Mammary epithelial cell (primary cell): ENCODE measurements at regions not wholly inside any gene's neighbourhood (a gene's known extent, or its start where the extent isn't known, plus 50 kb on each side); places are given as distances from the start of the nearest gene placed in this dataset.

Experiments
- CTCF ChIP-seq, 2 donors: IDR thresholded peaks in 1 of 2; conservative IDR thresholded peaks in 1 of 2; 2 replicates each; pipeline ENCODE4 v1.5.1; 2011 to 2012; ENCODE audit warnings: inconsistent platforms in 2 of 2, low read length in 2 of 2, mild to moderate bottlenecking in 2 of 2, control low read depth in 1 of 2, low read depth in 1 of 2; ENCODE audit not compliant: insufficient read depth in 1 of 2; ENCODE audit errors: extremely low read depth in 1 of 2
- EZH2 ChIP-seq: IDR thresholded peaks from 2 replicates; pipeline ENCODE4 v1.6.1; 2012; ENCODE audit warnings: low read length, inconsistent platforms, borderline replicate concordance

DNA sequence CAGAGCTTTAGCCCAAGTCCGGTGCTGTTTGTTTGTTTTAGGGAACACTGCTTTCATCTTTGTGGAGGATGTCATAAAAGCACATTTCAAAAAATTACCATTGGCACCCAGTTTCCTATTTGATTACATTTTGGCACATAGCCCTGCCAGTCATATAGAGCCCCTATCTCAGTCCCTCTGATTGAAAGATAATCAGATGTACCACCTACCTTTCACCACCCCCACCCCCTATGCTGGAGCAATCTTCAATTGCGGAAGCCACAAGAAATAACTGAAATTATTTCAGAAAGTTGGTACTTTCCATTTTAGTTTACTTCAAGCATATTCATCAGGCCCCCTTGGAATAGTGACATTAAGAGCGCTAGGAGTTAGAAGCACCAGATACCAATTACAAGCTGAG lies 136.7 kb upstream of the RPL34 start:
- TF ChIP-seq CTCF (conservative IDR thresholded peaks at IDR 0.05 in 1 of 2, IDR thresholded peaks at IDR 0.05 in 1 of 2; ENCODE audit: extremely low read depth in 1 of 2, insufficient read depth in 1 of 2, low read depth in 1 of 2, low read length in 2 of 2) (no peak), EZH2 (no peak)
